ENCODE measurements at regions not wholly inside any gene's neighbourhood (a gene's known extent, or its start where the extent isn't known, plus 50 kb on each side); places are given as distances from the start of the nearest gene placed in this dataset.

- no peaks in the 10 kb centered on the region for H3K4me1 Mint-ChIP-seq
- H3K4me3 Mint-ChIP-seq, result no peak overlapping the region
- Histone ChIP-seq H3K27me3 (ENCODE audit: insufficient read depth, low read length) (no peaks in the 10 kb centered on the region), H4K5ac (ENCODE audit: insufficient read length, low read depth, low read length) (no peak overlapping the region), H3K27ac (ENCODE audit: insufficient read length, low read depth, low read length) (no peak overlapping the region), H4K20me1 (ENCODE audit: control insufficient read depth, insufficient read depth, insufficient read length) (no peaks in the 10 kb centered on the region), H2BK20ac (ENCODE audit: low read depth, low read length, poor library complexity, severe bottlenecking) (no peak overlapping the region), H2BK15ac (ENCODE audit: low read depth, low read length) (no peak overlapping the region), H3K56ac (ENCODE audit: insufficient read length, low read depth, low read length) (no peak overlapping the region), H3K23me2 (ENCODE audit: insufficient read length, low read depth, low read length, poor library complexity, severe bottlenecking) (no peaks in the 10 kb centered on the region), H3K18ac (ENCODE audit: insufficient read length, low read depth, low read length) (no peak overlapping the region), H2BK5ac (ENCODE audit: insufficient read length, low read length) (no peak overlapping the region), H2AK5ac (ENCODE audit: insufficient read length, low read length) (no peak overlapping the region), H3K9me3 (ENCODE audit: control insufficient read depth, low read depth, low read length) (no peaks in the 10 kb centered on the region), H3K79me1 (ENCODE audit: insufficient read depth, low read depth, low read length, poor library complexity, severe bottlenecking) (no peaks in the 10 kb centered on the region), H2BK12ac (ENCODE audit: insufficient read length, low read depth, low read length) (no peak overlapping the region), H3K79me2 (ENCODE audit: insufficient read depth, low read length) (no peaks in the 10 kb centered on the region), H3K9ac (ENCODE audit: extremely low read depth, insufficient read length, low read length) (no peak overlapping the region), H3T11ph (ENCODE audit: low read length) (no peak overlapping the region), H4K91ac (ENCODE audit: insufficient read length, low read depth, low read length) (no peak overlapping the region), H2BK120ac (ENCODE audit: low read depth, low read length, poor library complexity, severe bottlenecking) (no peak overlapping the region), H4K8ac (replicated peaks; ENCODE audit: insufficient read length, low read depth, low read length) (no peak overlapping the region), H3K4me1 (ENCODE audit: insufficient read depth, low read length) (no peaks in the 10 kb centered on the region), H3K23ac (ENCODE audit: insufficient read length, low read depth, low read length) (no peak overlapping the region), H3K14ac (ENCODE audit: insufficient read depth, low read length) (no peak overlapping the region), H3K4me2 (ENCODE audit: insufficient read depth, insufficient read length, low read length) (no peak overlapping the region), H3K4ac (ENCODE audit: low read depth, low read length) (no peak overlapping the region), H2AFZ (ENCODE audit: low read length) (no peak overlapping the region)
- H3K27me3 Mint-ChIP-seq (ENCODE audit: low read depth), result peaks cover 19% of the 10 kb centered on the region
- H3K27ac Mint-ChIP-seq, result no peak overlapping the region
- H3K9me3 Mint-ChIP-seq, result peaks cover under 1 to 9% of the 10 kb centered on the region in 2 experiments; a peak in 3 of 5 replicates
- no peak for DNase-seq
- no peak for TF ChIP-seq CTCF (conservative IDR thresholded peaks at IDR 0.05)
- no peaks in the 10 kb centered on the region for H3K36me3 Mint-ChIP-seq (ENCODE audit: insufficient read depth in 1 of 3, low read depth in 3 of 3)
These were observed 762.5 kb downstream of the CBLN4 start for GRCh38 chr20:55242853-55243252.

Data from H9 (cell line).